Vagina (tissue), 2 donors: ENCODE measurements at regions not wholly inside any gene's neighbourhood (a gene's known extent, or its start where the extent isn't known, plus 50 kb on each side); places are given as distances from the start of the nearest gene placed in this dataset.
"Not testable (repeated sequence)": the region's sequence is repeated elsewhere in the genome, so short reads cannot be mapped to it uniquely, and the experiment has no call there.

Experiments used
- CTCF ChIP-seq, 3 experiments: fragments of 450-650 bp in 2 of 3; fragments of 200-600 bp in 1 of 3; sonication (generic) in 1 of 3; IDR thresholded peaks; one replicate each; pipeline ENCODE4 v1.5.1; 2017 to 2019; ENCODE audit warnings: antibody characterized with exemption in 3 of 3, mild to moderate bottlenecking in 2 of 3, moderate library complexity in 2 of 3
- POLR2AphosphoS5 ChIP-seq, 2 donors: sonication (generic); formaldehyde crosslinking; IDR thresholded peaks; one replicate each; pipeline ENCODE4 v1.9.0; 2017; ENCODE audit warnings: antibody characterized with exemption in 2 of 2, mild to moderate bottlenecking in 2 of 2, low read depth in 1 of 2; ENCODE audit not compliant: insufficient read depth in 1 of 2

- TF ChIP-seq CTCF (IDR thresholded peaks at IDR 0.05); POLR2AphosphoS5 (IDR thresholded peaks at IDR 0.05; ENCODE audit: insufficient read depth in 1 of 2, low read depth in 1 of 2): not testable (repeated sequence)
These were observed 82.4 kb upstream of the ZC4H2 start for GRCh38 chrX:65058626-65059025.
